Stimulated activated effector memory CD8-positive, alpha-beta T cell treated with anti-CD3 and anti-CD28 coated beads, Interleukin-12 subunit alpha, Interleukin-12 subunit beta, amount 100 ng/mL, for 72 hours (primary cell): ENCODE measurements at regions not wholly inside any gene's neighbourhood (a gene's known extent, or its start where the extent isn't known, plus 50 kb on each side); places are given as distances from the start of the nearest gene placed in this dataset.
"Not testable (repeated sequence)": the region's sequence is repeated elsewhere in the genome, so short reads cannot be mapped to it uniquely, and the experiment has no call there.

ENCODE experiments used
- ATAC-seq: fragments of 150-1000 bp; cut with Tn5 transposase; 2 replicates; pipeline ENCODE4 v1.10.0; 2021
- DNase-seq, 2 donors: peaks; one replicate each; pipeline ENCODE4 v3.0.0; 2021 to 2022; ENCODE audit warnings: low spot score in 2 of 2
- H3K27ac Mint-ChIP-seq: one replicate; pipeline ENCODE4 v1.8.0; 2022; ENCODE audit warnings: mild to moderate bottlenecking, mixed read lengths
- H3K36me3 Mint-ChIP-seq: one replicate; pipeline ENCODE4 v1.8.0; 2022; ENCODE audit warnings: mild to moderate bottlenecking, mixed read lengths
- H3K4me1 Mint-ChIP-seq: one replicate; pipeline ENCODE4 v1.8.0; 2022; ENCODE audit warnings: mixed read lengths
- H3K4me3 Mint-ChIP-seq: one replicate; pipeline ENCODE4 v1.8.0; 2022; ENCODE audit warnings: mild to moderate bottlenecking, mixed read lengths
- H3K9me3 Mint-ChIP-seq: one replicate; pipeline ENCODE4 v1.8.0; 2022; ENCODE audit warnings: mixed read lengths

DNA sequence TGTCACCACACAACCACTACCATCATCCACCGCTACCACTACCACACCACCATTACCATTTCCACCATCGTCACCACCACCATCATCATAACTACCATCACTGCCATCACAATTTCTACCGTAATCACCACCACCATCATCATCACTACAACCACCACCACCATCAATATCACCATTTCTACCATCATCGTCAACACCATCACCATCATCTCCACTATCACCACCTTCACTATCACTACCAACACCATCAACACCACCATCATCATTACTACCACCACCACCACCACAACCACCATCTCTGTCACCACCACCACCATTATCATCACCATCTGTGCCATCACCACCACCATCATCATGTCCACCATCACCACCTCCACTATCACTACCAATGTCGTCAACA, 524.5 kb upstream of the C16orf82 start:
- Mint-ChIP-seq H3K36me3 (no peaks in the 10 kb centered on the region), H3K4me1 (no peaks in the 10 kb centered on the region), H3K9me3 (no peaks in the 10 kb centered on the region), H3K4me3 (no peak overlapping the region), H3K27ac (no peak overlapping the region)
- DNase-seq = no peak
- no peak for ATAC-seq

DNA sequence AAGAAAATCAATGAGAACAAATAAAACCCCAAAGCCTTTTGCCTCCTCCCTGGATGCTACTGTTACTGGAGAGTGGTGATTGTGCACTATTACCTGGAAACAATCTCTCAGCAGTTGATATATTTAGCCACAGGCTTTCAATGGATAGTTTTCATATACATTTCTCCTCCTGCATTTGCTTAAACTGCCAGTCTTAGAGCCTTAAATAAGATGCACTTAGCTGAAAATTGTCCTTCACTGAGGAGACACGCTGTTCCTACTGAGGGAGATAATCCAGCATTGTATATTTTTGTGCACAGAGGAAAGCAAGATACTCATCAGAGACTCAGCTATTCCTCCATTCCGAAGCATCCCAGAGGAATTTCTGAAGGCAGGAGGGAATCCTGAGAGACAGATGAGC, 520.2 kb upstream of the C16orf82 start:
- Mint-ChIP-seq H3K36me3 (no peaks in the 10 kb centered on the region), H3K4me3 (no peak overlapping the region), H3K4me1 (no peaks in the 10 kb centered on the region), H3K9me3 (no peaks in the 10 kb centered on the region), H3K27ac (no peak overlapping the region)
- no peak for ATAC-seq
- DNase-seq = no peak

DNA sequence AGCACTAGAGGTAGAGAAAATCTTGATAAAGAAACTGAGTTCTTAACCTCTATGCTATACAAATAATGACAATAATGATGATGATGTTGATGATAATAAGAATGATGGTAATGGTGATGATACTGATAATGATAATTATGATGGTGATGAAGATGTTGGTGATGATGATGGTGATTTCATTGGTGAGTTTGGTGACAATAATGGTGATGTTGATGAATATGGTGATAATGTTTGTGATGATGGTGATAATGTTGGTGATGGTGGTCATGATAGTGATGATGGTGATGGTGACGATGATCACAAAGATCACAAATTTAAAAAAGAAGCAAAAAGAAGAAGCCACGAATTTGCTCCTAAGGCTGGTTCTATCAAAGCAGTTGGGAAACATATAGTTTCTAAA, 519.0 kb upstream of the C16orf82 start:
- Mint-ChIP-seq H3K27ac (no peak overlapping the region), H3K36me3 (no peaks in the 10 kb centered on the region), H3K9me3 (no peaks in the 10 kb centered on the region), H3K4me3 (no peak overlapping the region), H3K4me1 (no peaks in the 10 kb centered on the region)
- DNase-seq (no peak), ATAC-seq (no peak)

GRCh38 chr16:26550111-26550610, 516.6 kb upstream of the C16orf82 start:
- DNase-seq = no peak
- ATAC-seq = no peak
- no peaks in the 10 kb centered on the region for H3K4me1 Mint-ChIP-seq
- no peak overlapping the region for H3K4me3 Mint-ChIP-seq
- H3K27ac Mint-ChIP-seq = no peak overlapping the region
- H3K36me3 Mint-ChIP-seq = no peaks in the 10 kb centered on the region
- H3K9me3 Mint-ChIP-seq = no peaks in the 10 kb centered on the region

DNA sequence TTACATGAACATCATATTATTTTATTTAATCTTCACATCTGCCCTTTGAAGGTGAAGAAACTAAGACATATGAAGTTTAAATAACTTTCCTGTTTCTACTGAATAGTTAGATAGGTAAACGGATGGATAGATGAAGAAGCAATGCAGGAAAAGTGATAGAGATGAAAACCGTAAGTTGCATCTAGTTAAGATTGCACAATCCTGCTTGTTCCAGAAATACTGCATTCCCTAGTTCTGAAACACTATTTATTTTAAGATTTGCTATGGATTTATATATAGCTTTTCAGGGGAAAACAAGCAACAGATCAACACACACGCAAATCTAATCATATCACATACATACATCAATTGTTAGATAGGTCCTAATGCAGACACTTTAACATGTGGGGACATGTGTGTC, 512.7 kb upstream of the C16orf82 start:
- H3K4me1 Mint-ChIP-seq = no peaks in the 10 kb centered on the region
- no peak for ATAC-seq

DNA sequence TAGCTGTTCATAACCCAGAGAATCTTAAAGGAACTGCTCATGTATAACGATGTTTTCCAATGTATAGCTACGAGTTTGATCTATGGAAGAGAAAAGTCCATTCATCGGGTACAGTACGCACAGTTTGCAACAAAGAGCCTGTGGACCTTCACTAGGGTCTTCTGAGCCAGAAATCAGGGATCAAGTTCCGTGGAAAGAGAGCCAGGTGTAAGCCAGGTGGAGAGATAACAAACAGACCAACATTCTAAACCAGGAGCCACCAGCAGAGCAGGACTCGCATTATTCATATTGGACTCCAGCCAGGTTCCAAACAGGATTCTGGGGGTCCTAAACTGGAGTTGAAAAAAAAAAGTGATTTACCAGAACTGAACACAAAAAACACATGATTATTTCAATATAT, 505.4 kb upstream of the C16orf82 start:
- Mint-ChIP-seq H3K9me3 (no peaks in the 10 kb centered on the region), H3K27ac (no peak overlapping the region), H3K36me3 (no peaks in the 10 kb centered on the region), H3K4me1 (no peaks in the 10 kb centered on the region), H3K4me3 (no peak overlapping the region)
- no peak for ATAC-seq
- no peak for DNase-seq

More for the DNA sequence above, 512.7 kb upstream of the C16orf82 start:
- H3K9me3 Mint-ChIP-seq = no peaks in the 10 kb centered on the region
- H3K36me3 Mint-ChIP-seq = no peaks in the 10 kb centered on the region
- H3K27ac Mint-ChIP-seq = no peak overlapping the region
- no peak overlapping the region for H3K4me3 Mint-ChIP-seq
- DNase-seq = no peak

DNA sequence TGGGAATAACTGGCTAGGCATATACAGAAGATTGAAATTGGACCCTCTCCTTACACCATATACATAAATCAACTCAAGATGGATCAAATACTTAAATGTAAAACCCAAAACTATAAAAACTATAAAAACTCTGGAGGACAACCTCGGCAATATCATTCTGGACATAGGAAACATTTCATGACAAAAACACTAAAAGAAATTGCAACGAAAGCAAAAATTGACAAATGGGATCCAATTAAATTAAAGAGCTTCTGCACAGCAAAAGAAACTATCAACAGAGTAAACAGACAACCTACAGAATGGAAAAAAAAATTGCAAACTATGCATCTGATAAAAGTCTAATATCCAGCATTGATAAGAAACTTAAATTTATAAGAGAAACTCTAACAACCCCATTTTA, 503.7 kb upstream of the C16orf82 start:
- H3K36me3 Mint-ChIP-seq = no peaks in the 10 kb centered on the region
- H3K27ac Mint-ChIP-seq = no peak overlapping the region
- DNase-seq (no peak), ATAC-seq (no peak)
- no peaks in the 10 kb centered on the region for H3K4me1 Mint-ChIP-seq
- no peaks in the 10 kb centered on the region for H3K9me3 Mint-ChIP-seq
- H3K4me3 Mint-ChIP-seq = no peak overlapping the region

DNA sequence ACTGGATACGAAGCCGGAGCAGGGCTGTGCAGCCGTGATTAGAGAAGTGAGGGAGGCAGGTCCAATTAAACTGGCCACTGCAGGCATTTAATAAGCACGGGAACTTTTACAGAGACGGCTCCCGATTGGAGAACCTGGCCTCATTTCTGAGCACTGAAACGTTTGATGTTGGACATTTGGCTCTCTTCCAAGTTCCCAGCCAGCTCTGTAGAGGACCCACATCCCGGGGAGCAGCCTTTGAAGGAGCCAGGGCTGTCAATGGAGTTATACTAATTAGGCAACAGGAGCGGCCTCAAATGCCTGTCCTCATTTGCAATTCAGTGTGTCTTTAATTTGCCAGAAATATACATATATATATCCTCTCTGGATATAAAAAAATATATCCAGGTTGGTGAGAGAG, 499.4 kb upstream of the C16orf82 start:
- no peak for ATAC-seq
- Mint-ChIP-seq H3K9me3 (no peaks in the 10 kb centered on the region), H3K27ac (no peak overlapping the region), H3K36me3 (no peaks in the 10 kb centered on the region), H3K4me1 (no peaks in the 10 kb centered on the region), H3K4me3 (no peak overlapping the region)
- no peak for DNase-seq

GRCh38 chr16:26569793-26570192, 496.9 kb upstream of the C16orf82 start:
- Mint-ChIP-seq H3K9me3 (no peaks in the 10 kb centered on the region), H3K27ac (no peak overlapping the region), H3K4me3 (no peak overlapping the region), H3K36me3 (no peaks in the 10 kb centered on the region), H3K4me1 (no peaks in the 10 kb centered on the region)
- DNase-seq (no peak), ATAC-seq (no peak)

DNA sequence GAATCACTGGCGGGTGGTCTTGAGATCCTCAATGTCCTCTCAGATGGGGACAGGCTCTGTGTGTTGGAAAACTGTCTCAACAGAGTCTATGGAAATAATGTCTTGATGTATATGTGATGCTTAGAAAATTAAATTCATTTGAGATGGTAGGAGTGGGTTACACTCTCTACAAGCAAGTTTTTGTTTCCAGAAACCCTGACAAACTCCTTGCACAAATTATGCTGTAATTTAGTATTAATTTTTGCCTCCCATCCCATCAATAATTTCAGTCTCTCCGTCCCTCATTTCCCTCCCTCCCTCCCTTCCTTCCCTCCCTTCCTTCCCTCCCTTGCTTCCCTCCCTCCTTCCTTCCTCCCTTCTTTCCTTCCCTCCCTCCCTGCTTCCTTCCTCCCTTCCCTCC, 488.0 kb upstream of the C16orf82 start:
- Mint-ChIP-seq H3K36me3 (no peaks in the 10 kb centered on the region), H3K27ac (no peak overlapping the region), H3K9me3 (peaks cover 7% of the 10 kb centered on the region), H3K4me1 (no peaks in the 10 kb centered on the region), H3K4me3 (no peak overlapping the region)
- DNase-seq (no peak), ATAC-seq (no peak)

- Mint-ChIP-seq H3K9me3 (peaks cover 13% of the 10 kb centered on the region), H3K4me1 (no peaks in the 10 kb centered on the region), H3K36me3 (no peaks in the 10 kb centered on the region), H3K4me3 (no peak overlapping the region), H3K27ac (no peak overlapping the region)
- DNase-seq = no peak
- ATAC-seq = no peak
Measured at GRCh38 chr16:26583803-26584202, 482.9 kb upstream of the C16orf82 start.

DNA sequence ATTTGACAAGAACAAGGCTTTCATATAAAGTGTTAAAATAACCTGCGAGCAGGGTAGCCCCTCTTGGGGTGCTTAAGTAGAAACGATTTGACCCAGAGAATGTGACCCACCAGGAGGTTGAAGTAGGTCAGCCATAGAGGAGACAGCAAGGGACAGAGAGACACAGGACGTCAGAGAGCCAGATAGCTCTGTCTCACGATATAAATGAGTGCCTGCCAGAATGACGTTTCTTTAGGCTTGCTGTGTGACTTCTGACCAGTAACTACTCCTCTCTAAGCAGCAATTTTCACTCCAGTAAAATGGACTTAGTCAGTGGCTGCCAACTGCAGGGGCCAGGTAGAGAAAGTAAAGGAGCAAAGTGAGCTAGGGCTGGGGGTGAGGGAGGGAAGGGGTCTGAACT, 473.0 kb upstream of the C16orf82 start:
- Mint-ChIP-seq H3K4me1 (peaks cover 26% of the 10 kb centered on the region), H3K4me3 (peak overlapping the region; percentile 36), H3K36me3 (peaks cover 5% of the 10 kb centered on the region), H3K9me3 (no peaks in the 10 kb centered on the region), H3K27ac (peak overlapping the region; percentile 57)
- no peak for DNase-seq
- ATAC-seq = no peak

DNA sequence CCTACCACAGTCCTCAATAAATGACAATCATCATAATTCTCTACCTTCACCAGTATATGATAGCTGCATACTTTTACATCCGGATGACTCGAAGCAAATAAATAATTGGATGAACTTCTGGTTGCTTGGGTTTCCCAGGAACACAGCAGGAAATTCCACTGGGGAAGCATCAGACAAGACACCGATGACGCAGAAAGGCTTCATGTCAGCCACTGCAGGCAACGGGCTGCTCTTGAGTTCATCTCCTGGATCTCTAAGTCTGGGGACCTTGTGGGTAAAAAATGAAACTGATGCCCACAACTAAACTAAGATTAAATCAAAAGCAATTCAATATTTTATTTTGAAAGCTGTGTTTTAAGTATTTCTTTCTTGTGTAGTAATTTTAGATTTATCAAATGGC, 472.1 kb upstream of the C16orf82 start:
- Mint-ChIP-seq H3K36me3 (peaks cover 5% of the 10 kb centered on the region), H3K4me1 (peaks cover 35% of the 10 kb centered on the region), H3K9me3 (no peaks in the 10 kb centered on the region), H3K4me3 (peak overlapping the region; percentile 11), H3K27ac (no peak overlapping the region)
- ATAC-seq (no peak), DNase-seq (no peak)

GRCh38 chr16:26595199-26595598, 471.5 kb upstream of the C16orf82 start:
- Mint-ChIP-seq H3K9me3 (no peaks in the 10 kb centered on the region), H3K27ac (peak overlapping the region; percentile 32)
- ATAC-seq = no peak

DNA sequence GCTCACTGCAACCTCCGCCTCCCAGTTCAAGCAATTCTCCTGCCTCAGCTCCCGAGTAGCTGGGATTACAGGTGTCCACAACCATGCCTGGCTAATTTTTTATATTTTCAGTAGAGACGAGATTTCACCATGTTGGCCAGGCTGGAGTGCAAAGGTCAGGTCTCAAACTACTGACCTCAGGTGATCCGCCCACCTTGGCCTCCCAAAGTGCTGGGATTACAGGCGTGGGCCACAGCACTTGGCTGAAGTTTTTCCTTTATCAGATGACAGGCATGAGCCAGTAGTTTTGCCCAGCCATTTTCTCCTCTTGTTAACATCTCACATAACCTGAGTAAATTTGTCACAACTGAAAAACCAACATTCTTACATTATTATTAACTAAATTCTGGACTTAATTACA, 470.7 kb upstream of the C16orf82 start:
- H3K9me3 Mint-ChIP-seq, H3K27ac Mint-ChIP-seq, ATAC-seq, DNase-seq, H3K36me3 Mint-ChIP-seq, H3K4me3 Mint-ChIP-seq: not testable (repeated sequence)
- H3K4me1 Mint-ChIP-seq = peaks cover 45% of the 10 kb centered on the region

More at GRCh38 chr16:26595199-26595598, 471.5 kb upstream of the C16orf82 start:
- peaks cover 5% of the 10 kb centered on the region for H3K36me3 Mint-ChIP-seq
- no peak for DNase-seq
- peaks cover 38% of the 10 kb centered on the region for H3K4me1 Mint-ChIP-seq
- no peak overlapping the region for H3K4me3 Mint-ChIP-seq

DNA sequence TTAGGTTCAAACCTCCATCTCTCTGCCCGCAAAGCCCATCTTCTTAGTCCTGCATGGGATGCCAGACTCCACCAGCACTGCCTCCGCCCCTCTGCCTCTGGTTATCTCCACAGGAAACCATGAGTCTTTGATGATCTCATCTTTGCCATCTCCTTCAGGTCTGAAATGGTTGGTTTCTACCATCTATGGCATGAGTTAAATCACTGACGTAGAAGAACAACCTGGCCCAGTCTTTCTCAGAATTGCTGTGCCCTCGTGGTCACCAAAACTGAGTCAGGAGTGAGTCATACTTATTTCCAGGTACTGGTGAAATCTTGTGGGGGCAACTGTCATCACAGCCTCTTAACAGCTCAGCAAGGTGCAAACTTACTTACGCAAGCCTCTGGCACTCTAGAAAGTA, 468.7 kb upstream of the C16orf82 start:
- peaks cover 5% of the 10 kb centered on the region for H3K36me3 Mint-ChIP-seq
- ATAC-seq (peak; percentile 97), DNase-seq (peak; percentile 32 to 79)
- H3K4me1 Mint-ChIP-seq = peaks cover 51% of the 10 kb centered on the region
- H3K27ac Mint-ChIP-seq = peak overlapping the region; percentile 84
- H3K4me3 Mint-ChIP-seq = peak overlapping the region; percentile 26
- H3K9me3 Mint-ChIP-seq = no peaks in the 10 kb centered on the region
